Lung microvascular endothelial cell (primary cell): ENCODE measurements at regions not wholly inside any gene's neighbourhood (a gene's known extent, or its start where the extent isn't known, plus 50 kb on each side); places are given as distances from the start of the nearest gene placed in this dataset.
"Not testable (repeated sequence)": the region's sequence is repeated elsewhere in the genome, so short reads cannot be mapped to it uniquely, and the experiment has no call there.

Experiments used
- DNase-seq, 2 donors: peaks; one replicate each; pipeline versions ENCODE4 v3.0.0 to v3.0.0-alpha.2; 2010; ENCODE audit warnings: low read depth in 2 of 2

- DNase-seq = not testable (repeated sequence)
Measured at GRCh38 chr17:20633268-20634059, 53.9 kb downstream of the CDRT15L2 start.

- not testable (repeated sequence) for DNase-seq
Measured at GRCh38 chr17:20640147-20640546, 60.6 kb downstream of the CDRT15L2 start.

- DNase-seq = not testable (repeated sequence)
Measured at GRCh38 chr17:20646661-20647272, 67.2 kb downstream of the CDRT15L2 start.

- not testable (repeated sequence) for DNase-seq
Measured at GRCh38 chr17:20649097-20649767, 69.7 kb downstream of the CDRT15L2 start.

GRCh38 chr17:20651022-20651421, 71.5 kb downstream of the CDRT15L2 start:
- not testable (repeated sequence) for DNase-seq

GRCh38 chr17:20651736-20652135, 72.2 kb downstream of the CDRT15L2 start:
- not testable (repeated sequence) for DNase-seq

GRCh38 chr17:20653391-20653790, 73.9 kb downstream of the CDRT15L2 start:
- DNase-seq = not testable (repeated sequence)

- DNase-seq = not testable (repeated sequence)
Measured at GRCh38 chr17:20654114-20654513, 74.6 kb downstream of the CDRT15L2 start.

GRCh38 chr17:20654575-20654974, 75.1 kb downstream of the CDRT15L2 start:
- DNase-seq = not testable (repeated sequence)

GRCh38 chr17:20665103-20665955, 85.8 kb downstream of the CDRT15L2 start:
- DNase-seq = not testable (repeated sequence)

- DNase-seq = peak in 1 of 2 donors; percentile 64
Measured at GRCh38 chr17:20666689-20667088, 87.2 kb downstream of the CDRT15L2 start.

- not testable (repeated sequence) for DNase-seq
Measured at GRCh38 chr17:20667712-20668111, 88.2 kb downstream of the CDRT15L2 start.

GRCh38 chr17:20668316-20668715, 88.8 kb downstream of the CDRT15L2 start:
- DNase-seq = not testable (repeated sequence)

GRCh38 chr17:20668868-20669267, 89.3 kb downstream of the CDRT15L2 start:
- DNase-seq = not testable (repeated sequence)

GRCh38 chr17:20670506-20670905, 91.0 kb downstream of the CDRT15L2 start:
- DNase-seq = not testable (repeated sequence)

- not testable (repeated sequence) for DNase-seq
Measured at GRCh38 chr17:20674374-20674773, 94.8 kb downstream of the CDRT15L2 start.

- DNase-seq = not testable (repeated sequence)
Measured at GRCh38 chr17:20675707-20676106, 96.2 kb downstream of the CDRT15L2 start.

- not testable (repeated sequence) for DNase-seq
Measured at GRCh38 chr17:20676656-20677055, 97.1 kb downstream of the CDRT15L2 start.

GRCh38 chr17:20677469-20677868, 97.9 kb downstream of the CDRT15L2 start:
- not testable (repeated sequence) for DNase-seq

- not testable (repeated sequence) for DNase-seq
Measured at GRCh38 chr17:20678424-20678823, 98.9 kb downstream of the CDRT15L2 start.
